ENCODE measurements at regions not wholly inside any gene's neighbourhood (a gene's known extent, or its start where the extent isn't known, plus 50 kb on each side); places are given as distances from the start of the nearest gene placed in this dataset.

DNA sequence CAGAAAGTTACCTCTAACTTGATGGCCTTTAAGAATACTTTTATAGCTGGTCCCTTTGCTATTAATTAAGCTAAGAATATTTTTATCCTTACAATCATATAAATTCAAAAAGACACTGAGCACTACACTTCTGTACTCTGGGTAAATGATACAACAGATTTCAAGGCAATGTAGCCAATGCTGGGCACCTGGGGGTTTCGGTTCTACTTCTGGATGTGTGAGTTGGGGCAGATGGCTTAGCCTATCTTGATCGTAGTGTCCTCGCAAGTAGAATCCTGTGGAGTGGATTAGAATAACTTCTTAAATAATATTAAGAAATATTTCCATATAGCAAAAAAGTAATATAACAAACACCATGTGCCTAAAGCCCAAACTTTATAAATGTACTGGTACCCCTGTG, 96.9 kb upstream of the NT5E start:
- TF ChIP-seq POLR2A (IDR thresholded peaks at IDR 0.05): no peak
- TF ChIP-seq, protein P1, sequence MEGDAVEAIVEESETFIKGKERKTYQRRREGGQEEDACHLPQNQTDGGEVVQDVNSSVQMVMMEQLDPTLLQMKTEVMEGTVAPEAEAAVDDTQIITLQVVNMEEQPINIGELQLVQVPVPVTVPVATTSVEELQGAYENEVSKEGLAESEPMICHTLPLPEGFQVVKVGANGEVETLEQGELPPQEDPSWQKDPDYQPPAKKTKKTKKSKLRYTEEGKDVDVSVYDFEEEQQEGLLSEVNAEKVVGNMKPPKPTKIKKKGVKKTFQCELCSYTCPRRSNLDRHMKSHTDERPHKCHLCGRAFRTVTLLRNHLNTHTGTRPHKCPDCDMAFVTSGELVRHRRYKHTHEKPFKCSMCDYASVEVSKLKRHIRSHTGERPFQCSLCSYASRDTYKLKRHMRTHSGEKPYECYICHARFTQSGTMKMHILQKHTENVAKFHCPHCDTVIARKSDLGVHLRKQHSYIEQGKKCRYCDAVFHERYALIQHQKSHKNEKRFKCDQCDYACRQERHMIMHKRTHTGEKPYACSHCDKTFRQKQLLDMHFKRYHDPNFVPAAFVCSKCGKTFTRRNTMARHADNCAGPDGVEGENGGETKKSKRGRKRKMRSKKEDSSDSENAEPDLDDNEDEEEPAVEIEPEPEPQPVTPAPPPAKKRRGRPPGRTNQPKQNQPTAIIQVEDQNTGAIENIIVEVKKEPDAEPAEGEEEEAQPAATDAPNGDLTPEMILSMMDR (IDR thresholded peaks at IDR 0.05): no peak
